WERI-Rb-1 (cell line): ENCODE measurements at regions not wholly inside any gene's neighbourhood (a gene's known extent, or its start where the extent isn't known, plus 50 kb on each side); places are given as distances from the start of the nearest gene placed in this dataset.

Source experiments
- DNase-seq: peaks from one replicate; pipeline ENCODE4 v3.0.0-alpha.2; 2020
- H3K27ac ChIP-seq: fragments of 250-450 bp; sonication (Bioruptor Pico); 2 replicates; pipeline ENCODE4 v1.5.1; 2020; ENCODE audit warnings: mild to moderate bottlenecking, moderate library complexity
- H3K27me3 ChIP-seq: fragments of 250-450 bp; sonication (Bioruptor Pico); 2 replicates; pipeline ENCODE4 v1.5.1; 2021; ENCODE audit warnings: mild to moderate bottlenecking, low read depth, moderate library complexity; ENCODE audit not compliant: insufficient read depth, severe bottlenecking
- H3K36me3 ChIP-seq: fragments of 250-450 bp; sonication (Bioruptor Pico); 2 replicates; pipeline ENCODE4 v1.5.1; 2020; ENCODE audit warnings: mild to moderate bottlenecking, moderate library complexity
- H3K4me3 ChIP-seq: 2 replicates; pipeline ENCODE4 v1.5.1; 2011; ENCODE audit warnings: low read depth, mild to moderate bottlenecking, control low read depth, low read length
- H3K9me3 ChIP-seq: fragments of 250-450 bp; sonication (Bioruptor Pico); 2 replicates; pipeline ENCODE4 v1.5.1; 2021; ENCODE audit warnings: mild to moderate bottlenecking, moderate library complexity; ENCODE audit not compliant: severe bottlenecking
- TF ChIP-seq, protein P1 (sequence below): IDR thresholded peaks from 2 replicates; pipeline ENCODE4 v1.5.1; 2011; ENCODE audit warnings: low read depth, mild to moderate bottlenecking, control low read depth, inconsistent platforms, low read length

DNA sequence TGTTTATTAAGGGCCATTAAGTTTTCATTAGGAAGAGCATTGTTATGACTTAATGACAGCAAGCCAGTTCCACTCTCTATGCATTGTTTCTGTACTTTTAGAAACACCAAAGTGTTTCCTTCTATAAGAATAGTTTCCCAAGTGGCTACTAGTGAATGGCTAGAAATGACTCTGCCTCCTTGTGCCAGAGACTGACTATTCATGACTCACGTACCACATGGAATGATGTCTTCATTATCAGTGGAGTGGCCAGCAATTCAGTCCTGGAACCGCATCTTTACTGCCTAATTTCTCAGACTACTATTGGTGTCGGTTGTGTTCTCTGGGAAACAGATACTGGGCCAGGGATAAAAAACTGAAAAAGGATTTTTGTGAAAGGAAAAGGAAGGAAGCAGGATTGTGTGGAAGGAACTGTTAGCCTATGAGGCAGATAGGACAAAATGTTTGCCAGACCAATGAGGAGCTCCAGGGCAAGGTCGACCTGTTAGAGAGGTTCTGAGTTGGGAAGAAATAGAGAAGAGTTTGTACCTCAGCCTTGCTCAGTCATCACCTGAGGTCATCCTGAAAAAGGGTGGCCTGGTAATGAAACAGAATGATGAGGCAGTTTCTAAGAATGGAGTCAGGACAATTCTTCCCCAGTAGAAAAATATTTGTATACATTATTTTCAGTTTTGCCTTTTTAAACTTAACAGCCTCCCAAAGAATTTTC, 218.6 kb downstream of the SPCS3 start:
- H3K4me3 ChIP-seq = no peak overlapping the region
- H3K27me3 ChIP-seq = peaks cover 2% of the 10 kb centered on the region
- H3K27ac ChIP-seq = no peak overlapping the region
- TF ChIP-seq, protein P1, sequence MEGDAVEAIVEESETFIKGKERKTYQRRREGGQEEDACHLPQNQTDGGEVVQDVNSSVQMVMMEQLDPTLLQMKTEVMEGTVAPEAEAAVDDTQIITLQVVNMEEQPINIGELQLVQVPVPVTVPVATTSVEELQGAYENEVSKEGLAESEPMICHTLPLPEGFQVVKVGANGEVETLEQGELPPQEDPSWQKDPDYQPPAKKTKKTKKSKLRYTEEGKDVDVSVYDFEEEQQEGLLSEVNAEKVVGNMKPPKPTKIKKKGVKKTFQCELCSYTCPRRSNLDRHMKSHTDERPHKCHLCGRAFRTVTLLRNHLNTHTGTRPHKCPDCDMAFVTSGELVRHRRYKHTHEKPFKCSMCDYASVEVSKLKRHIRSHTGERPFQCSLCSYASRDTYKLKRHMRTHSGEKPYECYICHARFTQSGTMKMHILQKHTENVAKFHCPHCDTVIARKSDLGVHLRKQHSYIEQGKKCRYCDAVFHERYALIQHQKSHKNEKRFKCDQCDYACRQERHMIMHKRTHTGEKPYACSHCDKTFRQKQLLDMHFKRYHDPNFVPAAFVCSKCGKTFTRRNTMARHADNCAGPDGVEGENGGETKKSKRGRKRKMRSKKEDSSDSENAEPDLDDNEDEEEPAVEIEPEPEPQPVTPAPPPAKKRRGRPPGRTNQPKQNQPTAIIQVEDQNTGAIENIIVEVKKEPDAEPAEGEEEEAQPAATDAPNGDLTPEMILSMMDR = no peak
- no peaks in the 10 kb centered on the region for H3K9me3 ChIP-seq
- no peaks in the 10 kb centered on the region for H3K36me3 ChIP-seq
- DNase-seq = no peak

DNA sequence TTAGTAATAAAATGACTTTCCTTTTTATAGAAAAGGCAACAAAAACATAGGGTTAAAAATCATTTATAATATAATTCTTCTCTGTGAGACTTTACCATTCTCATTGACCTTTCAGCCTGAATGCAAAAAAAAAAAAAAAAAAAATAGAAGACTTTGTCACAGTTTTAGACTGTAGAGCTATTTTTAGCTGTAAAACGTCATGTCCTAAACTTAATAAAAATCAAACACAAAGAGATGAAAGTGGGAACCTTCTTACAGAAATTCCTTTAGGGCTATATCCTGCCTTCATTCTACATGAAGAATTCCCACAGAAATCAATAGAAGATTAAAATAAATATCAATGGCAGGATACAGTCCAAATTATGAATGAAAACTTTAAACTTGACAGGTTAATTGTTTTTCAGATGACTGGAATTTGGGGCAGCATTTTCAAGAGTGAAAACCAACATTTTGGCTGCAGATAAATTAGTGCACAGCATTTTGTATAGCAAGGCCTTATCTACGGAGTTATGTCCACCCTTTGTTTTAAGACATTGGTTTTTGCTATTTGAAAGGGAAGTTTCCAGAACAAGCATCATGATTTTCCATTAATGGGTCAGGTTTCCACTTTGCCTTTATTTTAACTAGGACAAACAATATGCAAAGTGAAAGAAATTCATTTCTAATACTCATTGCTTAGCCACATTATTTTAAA, 219.5 kb downstream of the SPCS3 start:
- peaks cover 3% of the 10 kb centered on the region for H3K27me3 ChIP-seq
- DNase-seq = no peak
- H3K9me3 ChIP-seq = no peaks in the 10 kb centered on the region
- H3K27ac ChIP-seq = no peak overlapping the region
- H3K4me3 ChIP-seq = no peak overlapping the region
- H3K36me3 ChIP-seq = no peaks in the 10 kb centered on the region
- TF ChIP-seq, protein P1 = no peak

DNA sequence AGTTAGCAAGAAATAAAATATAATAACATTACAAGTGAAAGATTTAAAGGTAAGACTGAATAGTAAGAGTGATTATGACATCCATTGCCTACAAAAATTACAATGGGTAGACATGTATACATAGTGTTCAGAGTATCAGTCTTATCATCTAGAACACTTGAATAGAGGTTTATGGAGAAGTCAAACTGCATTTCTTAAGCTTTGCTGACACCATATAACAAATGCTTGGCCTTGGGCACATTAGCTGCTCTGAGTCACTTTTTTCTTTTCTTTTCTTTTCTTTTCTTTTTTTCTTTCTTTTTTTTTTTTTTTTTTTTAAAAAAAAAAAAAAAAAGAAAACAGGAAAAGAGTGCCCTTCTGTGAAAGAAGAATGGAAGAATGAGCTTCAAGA, 220.0 kb downstream of the SPCS3 start:
- Histone ChIP-seq H3K4me3 (no peak overlapping the region), H3K36me3 (no peaks in the 10 kb centered on the region), H3K9me3 (no peaks in the 10 kb centered on the region), H3K27ac (no peak overlapping the region), H3K27me3 (peaks cover 3% of the 10 kb centered on the region)
- TF ChIP-seq, protein P1 = no peak
- no peak for DNase-seq

DNA sequence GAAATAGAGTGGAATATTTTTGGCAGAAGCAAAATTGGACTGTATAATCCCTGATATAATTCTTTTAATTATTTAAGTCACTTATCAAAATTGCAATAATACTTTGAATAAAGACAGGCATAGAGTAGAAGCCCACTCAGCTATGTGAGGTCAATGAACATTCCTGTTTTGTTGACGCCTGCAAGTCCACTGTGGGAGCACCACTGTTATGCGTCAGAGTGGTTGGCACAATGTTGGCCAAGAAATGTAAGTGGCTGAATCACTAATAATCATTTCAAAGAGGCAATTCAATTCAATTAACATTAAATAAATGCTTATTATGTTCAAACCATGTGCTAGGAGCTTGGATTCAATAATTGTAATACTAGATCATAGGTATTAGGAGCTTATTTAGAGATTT, 221.0 kb downstream of the SPCS3 start:
- DNase-seq = no peak
- Histone ChIP-seq H3K4me3 (no peak overlapping the region), H3K9me3 (no peaks in the 10 kb centered on the region), H3K36me3 (no peaks in the 10 kb centered on the region), H3K27ac (no peak overlapping the region), H3K27me3 (peaks cover 3% of the 10 kb centered on the region)
- TF ChIP-seq, protein P1 = no peak

DNA sequence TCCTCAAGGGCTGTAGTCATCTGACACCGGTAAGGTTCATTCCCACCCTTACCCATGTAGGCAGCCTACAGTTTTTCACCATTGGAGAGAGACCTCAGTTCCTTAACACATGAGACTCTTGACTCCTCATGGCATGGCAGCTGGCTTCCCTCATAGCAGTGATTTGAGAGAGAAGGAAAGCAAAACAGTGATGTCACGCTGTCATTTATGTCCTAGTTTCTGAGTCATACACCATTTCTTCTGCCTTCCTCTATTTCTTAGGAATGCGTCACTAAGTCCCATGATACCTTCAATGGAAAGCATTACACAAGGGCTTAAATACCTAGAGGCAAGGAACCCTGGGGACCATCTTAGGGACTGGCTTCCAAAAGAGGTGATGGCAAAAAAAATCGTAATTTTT, 226.1 kb downstream of the SPCS3 start:
- Histone ChIP-seq H3K9me3 (no peaks in the 10 kb centered on the region), H3K27me3 (peaks cover 3% of the 10 kb centered on the region), H3K27ac (no peak overlapping the region), H3K36me3 (no peaks in the 10 kb centered on the region), H3K4me3 (no peak overlapping the region)
- TF ChIP-seq, protein P1 = no peak
- DNase-seq = no peak
